Retinal pigment epithelial cell (primary cell): ENCODE measurements at regions not wholly inside any gene's neighbourhood (a gene's known extent, or its start where the extent isn't known, plus 50 kb on each side); places are given as distances from the start of the nearest gene placed in this dataset.
A peak's percentile ranks its signal among the peaks of the same experiment; 100 is the strongest.

Experiments
- DNase-seq: peaks from one replicate; pipeline ENCODE4 v3.0.0-alpha.2; 2010; ENCODE audit warnings: low read depth
- H3K4me3 ChIP-seq: 2 replicates; pipeline ENCODE4 v1.5.1; 2011; ENCODE audit warnings: mild to moderate bottlenecking, low read length, control low read depth, moderate library complexity
- TF ChIP-seq, protein P1 (sequence below): conservative IDR thresholded peaks from 2 replicates; pipeline ENCODE4 v1.5.1; 2011; ENCODE audit warnings: low read depth, low read length, control low read depth, inconsistent platforms

DNA sequence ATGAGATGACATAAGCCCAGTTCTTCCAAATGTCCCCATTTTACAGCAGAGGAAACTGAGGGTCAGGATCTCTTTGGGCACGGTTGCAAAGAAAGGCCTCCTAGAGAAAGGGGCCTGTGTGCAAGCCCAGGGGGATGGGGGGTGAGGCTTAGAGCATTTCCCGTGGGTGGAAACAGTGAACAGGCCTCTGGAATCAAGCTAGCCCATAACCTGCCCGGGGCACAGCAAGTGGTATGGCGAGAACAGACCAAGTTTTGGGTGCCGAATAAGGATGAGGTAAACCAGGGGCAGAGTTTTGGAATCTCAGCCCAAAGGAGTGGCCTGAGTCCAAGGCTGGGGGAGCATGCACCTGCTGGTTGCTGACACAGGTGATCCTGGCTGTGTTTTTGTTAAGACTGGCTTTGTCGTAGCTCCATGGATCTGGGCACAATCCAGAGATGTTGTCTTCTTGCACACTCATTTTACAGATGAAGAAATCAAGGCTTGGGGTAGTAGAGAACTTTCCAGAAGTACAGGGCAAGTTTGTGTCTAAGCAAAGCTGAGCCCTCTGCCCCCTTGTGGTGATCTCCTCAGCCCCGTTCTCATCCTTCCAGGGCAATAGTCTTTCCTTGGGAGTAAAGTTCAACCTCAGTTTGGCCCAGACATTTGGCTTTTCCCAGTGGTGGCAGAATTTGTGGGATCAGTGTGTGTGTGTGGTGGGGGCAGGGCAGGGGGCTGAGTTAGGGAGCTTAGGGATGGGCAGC, 53.5 kb upstream of the MYEOV start:
- DNase-seq, result no peak
- no peak overlapping the region for H3K4me3 ChIP-seq
- TF ChIP-seq, protein P1, sequence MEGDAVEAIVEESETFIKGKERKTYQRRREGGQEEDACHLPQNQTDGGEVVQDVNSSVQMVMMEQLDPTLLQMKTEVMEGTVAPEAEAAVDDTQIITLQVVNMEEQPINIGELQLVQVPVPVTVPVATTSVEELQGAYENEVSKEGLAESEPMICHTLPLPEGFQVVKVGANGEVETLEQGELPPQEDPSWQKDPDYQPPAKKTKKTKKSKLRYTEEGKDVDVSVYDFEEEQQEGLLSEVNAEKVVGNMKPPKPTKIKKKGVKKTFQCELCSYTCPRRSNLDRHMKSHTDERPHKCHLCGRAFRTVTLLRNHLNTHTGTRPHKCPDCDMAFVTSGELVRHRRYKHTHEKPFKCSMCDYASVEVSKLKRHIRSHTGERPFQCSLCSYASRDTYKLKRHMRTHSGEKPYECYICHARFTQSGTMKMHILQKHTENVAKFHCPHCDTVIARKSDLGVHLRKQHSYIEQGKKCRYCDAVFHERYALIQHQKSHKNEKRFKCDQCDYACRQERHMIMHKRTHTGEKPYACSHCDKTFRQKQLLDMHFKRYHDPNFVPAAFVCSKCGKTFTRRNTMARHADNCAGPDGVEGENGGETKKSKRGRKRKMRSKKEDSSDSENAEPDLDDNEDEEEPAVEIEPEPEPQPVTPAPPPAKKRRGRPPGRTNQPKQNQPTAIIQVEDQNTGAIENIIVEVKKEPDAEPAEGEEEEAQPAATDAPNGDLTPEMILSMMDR, result peak; percentile 61

DNA sequence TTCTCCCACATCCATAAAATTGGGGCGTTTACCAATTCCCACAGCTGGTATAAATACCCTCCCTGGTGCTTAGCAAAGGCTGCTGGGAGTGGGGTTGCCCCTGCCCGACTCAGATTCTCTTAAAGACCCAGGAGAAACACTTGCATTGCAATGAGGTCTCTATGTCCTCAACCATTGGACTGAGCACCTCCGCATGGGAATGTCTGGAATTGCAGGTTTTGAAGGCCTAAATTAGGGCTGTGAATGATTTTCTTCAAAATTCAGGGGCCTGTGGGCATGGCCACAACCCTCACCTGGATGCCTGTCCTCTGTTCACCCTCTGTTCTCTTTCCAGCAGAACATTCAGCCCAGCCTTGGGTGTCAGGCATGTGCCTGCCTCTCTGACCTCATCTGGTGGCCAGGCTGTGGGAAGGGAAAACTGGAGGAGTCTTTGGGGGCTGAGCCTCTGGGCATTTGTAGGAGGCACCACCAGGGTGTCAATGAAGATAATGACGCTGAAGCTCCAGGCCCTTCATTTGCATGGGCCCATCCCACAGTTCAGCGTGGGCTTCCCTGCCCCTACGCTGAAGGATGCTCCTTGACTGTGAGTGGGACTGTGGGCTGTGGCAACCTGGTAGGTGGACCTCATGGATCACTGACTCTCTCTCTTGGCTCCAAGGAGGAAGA, 52.7 kb upstream of the MYEOV start:
- TF ChIP-seq, protein P1, result no peak
- no peak for DNase-seq
- no peak overlapping the region for H3K4me3 ChIP-seq

- H3K4me3 ChIP-seq, result no peak overlapping the region
- TF ChIP-seq, protein P1, result no peak
- no peak for DNase-seq
Observed at GRCh38 chr11:69241844-69242243, 52.1 kb upstream of the MYEOV start.

GRCh38 chr11:69242266-69242920, 51.6 kb upstream of the MYEOV start:
- TF ChIP-seq, protein P1, result no peak
- H3K4me3 ChIP-seq, result no peak overlapping the region
- DNase-seq, result no peak

- TF ChIP-seq, protein P1, result no peak
- DNase-seq, result no peak
- H3K4me3 ChIP-seq, result no peak overlapping the region
Observed at GRCh38 chr11:69243496-69244200, 50.3 kb upstream of the MYEOV start.
